GM13977 (cell line): ENCODE measurements at regions not wholly inside any gene's neighbourhood (a gene's known extent, or its start where the extent isn't known, plus 50 kb on each side); places are given as distances from the start of the nearest gene placed in this dataset.

Experiments used
- DNase-seq: peaks from one replicate; pipeline ENCODE4 v3.0.0; 2012; ENCODE audit warnings: low spot score
- CTCF ChIP-seq: IDR thresholded peaks from 2 replicates; pipeline ENCODE4 v1.5.1; 2012; ENCODE audit warnings: mild to moderate bottlenecking, control low read depth; ENCODE audit not compliant: insufficient read depth; ENCODE audit errors: extremely low read depth, missing control alignments
- in situ Hi-C: fragments of 300-500 bp; cut with MboI; formaldehyde crosslinking; loops from one replicate; pipeline ENCODE4 v1.12.0; 2022; ENCODE audit warnings: low sequenced_read_pairs, low pct_unique_long_range_greater_than_20kb, mixed read lengths, inconsistent platforms; ENCODE audit not compliant: unreplicated experiment

GRCh38 chr7:131188367-131189339 is 139.0 kb upstream of the MKLN1 start:
- DNase-seq = peak; percentile 54
- no peak for TF ChIP-seq CTCF

GRCh38 chr7:131189488-131189887 is 138.2 kb upstream of the MKLN1 start:
- TF ChIP-seq CTCF = no peak
- DNase-seq = no peak
- in situ Hi-C loops = no loop called here

More at GRCh38 chr7:131188367-131189339, 139.0 kb upstream of the MKLN1 start:
- in situ Hi-C loops = no loop called here

- in situ Hi-C loops = no loop called here
- DNase-seq = no peak
- no peak for TF ChIP-seq CTCF
Observed at GRCh38 chr7:131190146-131190545, 137.5 kb upstream of the MKLN1 start.

- in situ Hi-C loops = no loop called here
- TF ChIP-seq CTCF = no peak
- no peak for DNase-seq
Observed at GRCh38 chr7:131190581-131190980, 137.1 kb upstream of the MKLN1 start.

GRCh38 chr7:131194070-131194865 is 133.4 kb upstream of the MKLN1 start:
- no peak for DNase-seq
- in situ Hi-C loops = no loop called here
- TF ChIP-seq CTCF = no peak

- no peak for DNase-seq
Observed at GRCh38 chr7:131196803-131197202, 130.9 kb upstream of the MKLN1 start.

More at GRCh38 chr7:131196803-131197202, 130.9 kb upstream of the MKLN1 start:
- no peak for TF ChIP-seq CTCF
- in situ Hi-C loops = no loop called here
